Suprapubic skin (tissue), 3 donors: ENCODE measurements at regions not wholly inside any gene's neighbourhood (a gene's known extent, or its start where the extent isn't known, plus 50 kb on each side); places are given as distances from the start of the nearest gene placed in this dataset.

Source experiments
- CTCF ChIP-seq, 2 donors: fragments of 200-600 bp in 1 of 2; fragments of 450-650 bp in 1 of 2; sonication (generic) in 1 of 2; IDR thresholded peaks; one replicate each; pipeline ENCODE4 v1.5.1; 2016 to 2019; ENCODE audit warnings: antibody characterized with exemption in 2 of 2, mild to moderate bottlenecking in 1 of 2, moderate library complexity in 1 of 2
- POLR2A ChIP-seq, 2 donors: fragments of 450-650 bp; IDR thresholded peaks; one replicate each; pipeline ENCODE4 v1.6.1; 2017; ENCODE audit warnings: antibody characterized with exemption in 2 of 2, mild to moderate bottlenecking in 2 of 2, moderate library complexity in 2 of 2

GRCh38 chr14:94695231-94695630 lies 74.7 kb downstream of the GSC start:
- TF ChIP-seq CTCF (IDR thresholded peaks at IDR 0.05) = no peak
- TF ChIP-seq POLR2A (IDR thresholded peaks at IDR 0.05) = no peak
